ENCODE measurements at regions not wholly inside any gene's neighbourhood (a gene's known extent, or its start where the extent isn't known, plus 50 kb on each side); places are given as distances from the start of the nearest gene placed in this dataset.

- DNase-seq: no peak
- Mint-ChIP-seq H3K27ac (no peak overlapping the region), H3K36me3 (ENCODE audit: low read depth) (no peaks in the 10 kb centered on the region), H3K4me1 (peaks cover 5% of the 10 kb centered on the region), H3K27me3 (ENCODE audit: insufficient read depth) (peaks cover 7% of the 10 kb centered on the region), H3K9me3 (no peaks in the 10 kb centered on the region), H3K4me3 (no peak overlapping the region)
- H3K9me3 ChIP-seq (ENCODE audit: control insufficient read depth, low read length): no peaks in the 10 kb centered on the region
- TF ChIP-seq CTCF (conservative IDR thresholded peaks at IDR 0.05): no peak
- H3K27me3 ChIP-seq (ENCODE audit: control insufficient read depth, insufficient read depth, low read length, poor library complexity, severe bottlenecking): no peaks in the 10 kb centered on the region
- no peak overlapping the region for H3K4me3 ChIP-seq (ENCODE audit: low read length)
- H3K27ac ChIP-seq (ENCODE audit: low read depth, low read length): no peak overlapping the region
- 90 to 94% methylated on average over 5 to 7 of the region's 7 CpGs for WGBS, 2 experiments (ENCODE audit: insufficient coverage in 1 of 2, insufficient read length in 1 of 2)
- no peak overlapping the region for H3K9ac ChIP-seq (ENCODE audit: extremely low read depth, low read length, poor library complexity, severe bottlenecking)
- H3K4me1 ChIP-seq (ENCODE audit: control insufficient read depth, insufficient read depth, low read length): no peaks in the 10 kb centered on the region
- no peaks in the 10 kb centered on the region for H3K36me3 ChIP-seq (ENCODE audit: control insufficient read depth, insufficient read depth, low read length)
Measured at GRCh38 chr11:64484191-64485022, 71.3 kb upstream of the SLC22A11 start.

- WGBS, 2 experiments (ENCODE audit: insufficient coverage in 1 of 2, insufficient read length in 1 of 2): 91 to 98% methylated on average over 6 to 12 of the region's 12 CpGs
- TF ChIP-seq CTCF (conservative IDR thresholded peaks at IDR 0.05): no peak
- no peak for DNase-seq
- Histone ChIP-seq H3K4me1 (ENCODE audit: control insufficient read depth, insufficient read depth, low read length) (no peaks in the 10 kb centered on the region), H3K4me3 (ENCODE audit: low read length) (no peak overlapping the region), H3K27me3 (ENCODE audit: control insufficient read depth, insufficient read depth, low read length, poor library complexity, severe bottlenecking) (peaks cover 3% of the 10 kb centered on the region), H3K9me3 (ENCODE audit: control insufficient read depth, low read length) (no peaks in the 10 kb centered on the region), H3K9ac (ENCODE audit: extremely low read depth, low read length, poor library complexity, severe bottlenecking) (no peak overlapping the region), H3K27ac (ENCODE audit: low read depth, low read length) (no peak overlapping the region), H3K36me3 (ENCODE audit: control insufficient read depth, insufficient read depth, low read length) (no peaks in the 10 kb centered on the region)
- peaks cover 14% of the 10 kb centered on the region for H3K27me3 Mint-ChIP-seq (ENCODE audit: insufficient read depth)
- no peaks in the 10 kb centered on the region for H3K36me3 Mint-ChIP-seq (ENCODE audit: low read depth)
- H3K9me3 Mint-ChIP-seq: no peaks in the 10 kb centered on the region
- peaks cover 5% of the 10 kb centered on the region for H3K4me1 Mint-ChIP-seq
- H3K27ac Mint-ChIP-seq: no peak overlapping the region
- no peak overlapping the region for H3K4me3 Mint-ChIP-seq
Measured at GRCh38 chr11:64485074-64485473, 70.7 kb upstream of the SLC22A11 start.

GRCh38 chr11:64489831-64490441, 65.8 kb upstream of the SLC22A11 start:
- no peak overlapping the region for H3K4me3 ChIP-seq (ENCODE audit: low read length)
- H3K4me1 ChIP-seq (ENCODE audit: control insufficient read depth, insufficient read depth, low read length): no peaks in the 10 kb centered on the region
- Mint-ChIP-seq H3K36me3 (ENCODE audit: low read depth) (no peaks in the 10 kb centered on the region), H3K4me1 (no peaks in the 10 kb centered on the region), H3K4me3 (no peak overlapping the region), H3K27ac (no peak overlapping the region), H3K27me3 (ENCODE audit: insufficient read depth) (peaks cover 48% of the 10 kb centered on the region), H3K9me3 (peaks cover 4% of the 10 kb centered on the region)
- WGBS, 2 experiments (ENCODE audit: insufficient coverage in 1 of 2, insufficient read length in 1 of 2): 21 to 32% methylated on average over 19 to 26 of the region's 26 CpGs
- peaks cover 43% of the 10 kb centered on the region for H3K27me3 ChIP-seq (ENCODE audit: control insufficient read depth, insufficient read depth, low read length, poor library complexity, severe bottlenecking)
- DNase-seq: peak; percentile 88
- H3K9ac ChIP-seq (ENCODE audit: extremely low read depth, low read length, poor library complexity, severe bottlenecking): no peak overlapping the region
- H3K9me3 ChIP-seq (ENCODE audit: control insufficient read depth, low read length): no peaks in the 10 kb centered on the region
- H3K27ac ChIP-seq (ENCODE audit: low read depth, low read length): no peak overlapping the region
- H3K36me3 ChIP-seq (ENCODE audit: control insufficient read depth, insufficient read depth, low read length): no peaks in the 10 kb centered on the region
- TF ChIP-seq CTCF (conservative IDR thresholded peaks at IDR 0.05): peak; percentile 93
